Gastroesophageal sphincter (tissue), 4 donors: ENCODE measurements at regions not wholly inside any gene's neighbourhood (a gene's known extent, or its start where the extent isn't known, plus 50 kb on each side); places are given as distances from the start of the nearest gene placed in this dataset.

Experiments used
- ATAC-seq: fragments of 150-250 bp; one replicate; pipeline ENCODE4 v1.9.1; 2016; ENCODE audit warnings: mild to moderate bottlenecking, moderate library complexity
- H3K27ac ChIP-seq, 4 donors: fragments of 200-600 bp; sonication (generic) in 3 of 4; 1 replicate in 3 of 4; 2 replicates in 1 of 4; pipeline ENCODE4 v1.5.1; 2016 to 2019
- H3K27me3 ChIP-seq: fragments of 200-600 bp; sonication (generic); one replicate; pipeline ENCODE4 v1.5.1; 2019
- H3K36me3 ChIP-seq, 2 donors: fragments of 200-600 bp; sonication (generic); one replicate each; pipeline ENCODE4 v1.5.1; 2019; ENCODE audit warnings: control low read depth in 1 of 2
- H3K4me1 ChIP-seq, 3 donors: fragments of 200-600 bp; sonication (generic); 1 replicate in 2 of 3; 2 replicates in 1 of 3; pipeline ENCODE4 v1.5.1; 2016 to 2019; ENCODE audit warnings: control low read depth in 2 of 3
- H3K4me3 ChIP-seq, 2 donors: fragments of 200-600 bp; sonication (generic); one replicate each; pipeline ENCODE4 v1.5.1; 2019; ENCODE audit warnings: mild to moderate bottlenecking in 1 of 2, moderate library complexity in 1 of 2
- H3K9me3 ChIP-seq, 3 donors: fragments of 200-600 bp; sonication (generic); one replicate each; pipeline ENCODE4 v1.5.1; 2017 to 2019; ENCODE audit warnings: control low read depth in 2 of 3
- CTCF ChIP-seq, 4 experiments: fragments of 200-600 bp in 2 of 4; fragments of 450-650 bp in 2 of 4; sonication (generic) in 1 of 4; IDR thresholded peaks; one replicate each; pipeline ENCODE4 v1.5.1; 2017 to 2019; ENCODE audit warnings: antibody characterized with exemption in 4 of 4, mild to moderate bottlenecking in 2 of 4, moderate library complexity in 2 of 4
- EP300 ChIP-seq: sonication (generic); formaldehyde crosslinking; IDR thresholded peaks from one replicate; pipeline ENCODE4 v1.6.1; 2017; ENCODE audit warnings: antibody characterized with exemption, mild to moderate bottlenecking
- POLR2A ChIP-seq, 2 donors: fragments of 450-650 bp; IDR thresholded peaks; one replicate each; pipeline ENCODE4 v1.6.1; 2017; ENCODE audit warnings: antibody characterized with exemption in 2 of 2, mild to moderate bottlenecking in 2 of 2, moderate library complexity in 1 of 2
- POLR2AphosphoS5 ChIP-seq: sonication (generic); formaldehyde crosslinking; IDR thresholded peaks from one replicate; pipeline ENCODE4 v1.6.1; 2017; ENCODE audit warnings: antibody characterized with exemption
- WGBS, 2 donors: methylation state at CpG; one replicate each; pipeline ENCODE4 v1.1.5; 2018; ENCODE audit warnings: low coverage in 1 of 2; 5-methylcytosine and 5-hydroxymethylcytosine counted together

GRCh38 chr3:56921573-56922453, 120.1 kb upstream of the ARHGEF3 start:
- Histone ChIP-seq H3K27me3 (no peaks in the 10 kb centered on the region), H3K4me1 (peaks cover 8 to 70% (median 10%) of the 10 kb centered on the region in 3 donors), H3K27ac (peak overlapping the region; percentile 44 to 74 (median 52)), H3K9me3 (no peaks in the 10 kb centered on the region), H3K36me3 (no peaks in the 10 kb centered on the region), H3K4me3 (peak overlapping the region; percentile 29 to 30)
- 5 to 14% methylated on average over 3 to 7 of the region's 7 CpGs for WGBS, 2 donors
- no peak for TF ChIP-seq POLR2A (IDR thresholded peaks at IDR 0.05)
- peak; percentile 30 for TF ChIP-seq POLR2AphosphoS5
- ATAC-seq = peak; percentile 16

DNA sequence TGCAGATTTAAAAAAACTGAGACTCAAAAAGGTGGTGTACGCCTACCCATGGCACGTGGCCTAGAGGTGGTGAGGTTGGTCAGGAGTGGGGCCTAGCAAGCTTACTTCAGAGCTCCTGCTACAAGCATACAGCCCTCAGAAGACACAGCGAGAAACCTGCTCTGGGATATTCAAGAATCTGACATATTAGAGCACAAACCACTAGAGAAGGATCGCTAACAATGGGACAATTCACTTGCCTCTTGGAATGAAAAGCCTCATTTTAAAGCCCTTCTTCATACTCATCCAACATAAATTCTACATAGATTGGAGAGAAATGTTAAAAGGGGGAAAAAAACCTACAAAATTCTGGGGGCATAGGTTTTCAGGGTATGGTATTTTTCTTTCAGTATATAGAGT, 118.0 kb upstream of the ARHGEF3 start:
- Histone ChIP-seq H3K27ac (peak overlapping the region in 1 of 4 donors; percentile 29), H3K4me1 (peaks cover 6 to 61% (median 8%) of the 10 kb centered on the region in 3 donors), H3K9me3 (no peaks in the 10 kb centered on the region), H3K27me3 (no peaks in the 10 kb centered on the region), H3K36me3 (no peaks in the 10 kb centered on the region), H3K4me3 (no peak overlapping the region)
- TF ChIP-seq EP300 (no peak), POLR2AphosphoS5 (no peak), POLR2A (IDR thresholded peaks at IDR 0.05) (no peak), CTCF (IDR thresholded peaks at IDR 0.05) (no peak)
- no peak for ATAC-seq
- WGBS, 2 donors = 59 to 68% methylated on average over 2 of the region's 4 CpGs

DNA sequence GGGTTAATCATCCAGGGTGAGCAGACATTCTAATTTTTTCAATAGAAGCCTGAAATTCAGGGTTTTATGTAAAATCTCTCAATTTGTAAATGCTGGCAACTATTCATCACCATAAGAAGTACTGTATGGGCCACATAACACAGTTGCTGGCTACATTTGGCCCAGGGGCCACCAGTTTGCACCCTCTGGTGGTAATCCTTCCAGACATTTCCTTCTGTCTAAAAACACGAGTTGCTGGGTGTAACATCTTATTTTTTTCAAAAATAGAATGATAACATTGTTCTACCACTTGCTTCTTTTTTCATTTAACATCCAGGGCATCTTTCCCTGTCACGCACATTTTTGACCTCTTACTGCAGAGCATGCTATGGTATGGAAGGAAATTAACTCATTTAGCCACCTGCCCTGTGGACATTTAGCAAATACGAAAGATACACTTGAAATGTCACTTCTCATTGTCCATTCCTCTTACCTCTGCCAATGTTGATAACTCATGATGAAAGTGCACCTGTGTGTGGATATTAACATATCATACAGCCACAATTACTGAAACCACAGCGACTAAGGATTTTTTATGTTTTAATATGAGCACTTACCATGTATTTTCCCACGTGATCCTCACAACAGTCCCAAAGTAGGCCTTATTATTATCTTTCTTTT, 117.5 kb upstream of the ARHGEF3 start:
- H3K36me3 ChIP-seq = no peaks in the 10 kb centered on the region
- H3K27ac ChIP-seq = no peak overlapping the region
- no peaks in the 10 kb centered on the region for H3K9me3 ChIP-seq
- H3K4me3 ChIP-seq = no peak overlapping the region
- H3K4me1 ChIP-seq = peaks cover 6 to 56% (median 8%) of the 10 kb centered on the region in 3 donors
- WGBS, 2 donors = 81 to 83% methylated on average over 5 of the region's 5 CpGs
- no peak for ATAC-seq
- H3K27me3 ChIP-seq = no peaks in the 10 kb centered on the region
- TF ChIP-seq POLR2A (IDR thresholded peaks at IDR 0.05) (no peak), EP300 (no peak), CTCF (IDR thresholded peaks at IDR 0.05) (no peak), POLR2AphosphoS5 (no peak)

GRCh38 chr3:56918111-56918568, 116.4 kb upstream of the ARHGEF3 start:
- H3K27ac ChIP-seq = peak overlapping the region in 1 of 4 donors; percentile 19
- H3K4me3 ChIP-seq = no peak overlapping the region
- no peak for ATAC-seq
- H3K36me3 ChIP-seq = no peaks in the 10 kb centered on the region
- TF ChIP-seq EP300 (no peak), POLR2AphosphoS5 (no peak), POLR2A (IDR thresholded peaks at IDR 0.05) (no peak), CTCF (IDR thresholded peaks at IDR 0.05) (no peak)
- H3K4me1 ChIP-seq = peaks cover 5 to 45% (median 6%) of the 10 kb centered on the region in 3 donors
- 43 to 69% methylated on average over 3 to 6 of the region's 7 CpGs for WGBS, 2 donors
- no peaks in the 10 kb centered on the region for H3K27me3 ChIP-seq
- H3K9me3 ChIP-seq = no peaks in the 10 kb centered on the region

DNA sequence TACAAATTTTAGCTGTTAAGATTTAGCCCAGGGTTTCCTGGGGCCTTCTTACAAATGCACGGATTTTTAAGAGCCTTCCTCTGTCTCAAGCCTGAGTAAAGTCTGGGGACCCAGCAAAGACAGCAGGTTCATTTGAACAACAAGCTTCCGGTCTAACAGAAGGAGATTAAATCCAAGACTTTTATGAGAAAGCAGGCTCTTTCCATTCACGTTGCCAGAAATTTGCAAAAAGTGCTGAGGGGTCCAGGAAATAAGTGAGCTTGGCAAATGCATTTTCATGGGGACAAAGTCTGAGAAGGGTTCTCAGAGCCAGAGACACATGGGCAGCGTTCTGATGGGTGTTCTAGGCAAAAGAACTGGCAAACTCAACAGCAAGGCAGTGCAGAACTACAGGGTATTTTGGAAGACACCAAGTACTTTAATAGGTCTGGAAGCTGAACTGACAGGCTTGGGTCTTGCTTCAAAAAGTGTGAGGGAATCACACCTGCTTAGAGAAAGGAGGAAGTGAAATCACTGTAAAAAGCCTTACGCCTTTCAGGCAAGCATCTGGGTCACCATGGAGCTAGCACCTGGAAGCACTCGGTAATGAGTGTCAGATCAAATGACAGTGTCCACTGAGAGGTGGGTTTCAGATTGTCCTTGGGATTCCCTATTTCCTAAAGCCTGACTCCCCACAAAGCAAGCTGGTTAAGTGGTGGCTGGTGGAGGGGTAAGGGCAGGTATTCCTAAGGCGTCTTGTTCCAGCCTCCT, 115.8 kb upstream of the ARHGEF3 start:
- Histone ChIP-seq H3K36me3 (no peaks in the 10 kb centered on the region), H3K4me1 (peaks cover 3 to 39% (median 4%) of the 10 kb centered on the region in 3 donors), H3K4me3 (no peak overlapping the region), H3K27me3 (no peaks in the 10 kb centered on the region), H3K27ac (peak overlapping the region in 1 of 4 donors; percentile 19), H3K9me3 (no peaks in the 10 kb centered on the region)
- TF ChIP-seq POLR2A (IDR thresholded peaks at IDR 0.05) (no peak), POLR2AphosphoS5 (no peak), CTCF (IDR thresholded peaks at IDR 0.05) (no peak), EP300 (no peak)
- ATAC-seq = no peak
- 77 to 78% methylated on average over 5 to 6 of the region's 7 CpGs for WGBS, 2 donors
